GM06990 (cell line): ENCODE measurements at regions not wholly inside any gene's neighbourhood (a gene's known extent, or its start where the extent isn't known, plus 50 kb on each side); places are given as distances from the start of the nearest gene placed in this dataset.

Experiments used
- DNase-seq: peaks from one replicate; pipeline ENCODE4 v3.0.0-alpha.2; 2011; ENCODE audit not compliant: insufficient read length; ENCODE audit errors: extremely low read depth
- H3K27me3 ChIP-seq: replicated peaks from 2 replicates; pipeline ENCODE4 v1.6.0; 2011; ENCODE audit warnings: low read length; ENCODE audit not compliant: control insufficient read depth, insufficient read depth
- H3K36me3 ChIP-seq: 2 replicates; pipeline ENCODE4 v1.5.1; 2011; ENCODE audit warnings: low read length; ENCODE audit not compliant: control insufficient read depth, insufficient read depth
- H3K4me3 ChIP-seq: replicated peaks from 2 replicates; pipeline ENCODE4 v1.5.1; 2011; ENCODE audit warnings: low read depth, mild to moderate bottlenecking, control low read depth, low read length
- CTCF ChIP-seq: IDR thresholded peaks from 2 replicates; pipeline ENCODE4 v1.5.1; 2011; ENCODE audit warnings: low read length, control low read depth, mild to moderate bottlenecking, inconsistent platforms; ENCODE audit not compliant: insufficient read depth, poor library complexity, severe bottlenecking

GRCh38 chr19:5392486-5392885 lies 51.9 kb upstream of the PTPRS start:
- no peaks in the 10 kb centered on the region for H3K36me3 ChIP-seq
- no peak for DNase-seq
- no peak for TF ChIP-seq CTCF
- no peaks in the 10 kb centered on the region for H3K27me3 ChIP-seq
- no peak overlapping the region for H3K4me3 ChIP-seq

- no peaks in the 10 kb centered on the region for H3K27me3 ChIP-seq
- H3K36me3 ChIP-seq, result no peaks in the 10 kb centered on the region
- TF ChIP-seq CTCF, result no peak
- H3K4me3 ChIP-seq, result no peak overlapping the region
- DNase-seq, result no peak
Measured at GRCh38 chr19:5393088-5393487, 52.5 kb upstream of the PTPRS start.

- no peak for DNase-seq
- Histone ChIP-seq H3K4me3 (no peak overlapping the region), H3K27me3 (no peaks in the 10 kb centered on the region), H3K36me3 (no peaks in the 10 kb centered on the region)
- TF ChIP-seq CTCF, result no peak
Measured at GRCh38 chr19:5394551-5395505, 54.2 kb upstream of the PTPRS start.

DNA sequence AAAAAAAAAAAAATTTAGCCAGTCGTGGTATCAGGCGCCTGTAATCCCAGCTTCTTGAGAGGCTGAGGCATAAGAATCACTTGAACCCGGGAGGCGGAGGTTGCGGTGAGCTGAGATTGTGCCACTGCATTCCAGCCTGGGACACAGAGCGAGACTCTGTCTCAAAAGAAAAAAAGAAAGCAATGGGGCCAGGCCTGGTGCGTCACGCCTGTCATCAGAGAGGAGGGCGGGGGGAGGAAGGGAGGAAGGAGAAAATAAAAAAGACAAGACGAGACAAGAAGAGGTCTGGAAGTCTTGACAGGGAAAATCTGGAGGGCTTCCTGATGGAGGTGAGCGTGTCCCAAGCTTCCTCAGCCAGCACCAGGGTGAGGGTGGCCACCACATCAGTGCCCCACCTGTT lies 54.9 kb upstream of the PTPRS start:
- no peak for DNase-seq
- Histone ChIP-seq H3K27me3 (no peaks in the 10 kb centered on the region), H3K36me3 (no peaks in the 10 kb centered on the region), H3K4me3 (no peak overlapping the region)
- TF ChIP-seq CTCF, result no peak

GRCh38 chr19:5396096-5396939 lies 55.7 kb upstream of the PTPRS start:
- H3K4me3 ChIP-seq, result no peak overlapping the region
- no peak for TF ChIP-seq CTCF

More at GRCh38 chr19:5396096-5396939, 55.7 kb upstream of the PTPRS start:
- Histone ChIP-seq H3K27me3 (no peaks in the 10 kb centered on the region), H3K36me3 (no peaks in the 10 kb centered on the region)
- DNase-seq, result no peak
